KMS-11 (cell line): ENCODE measurements at regions not wholly inside any gene's neighbourhood (a gene's known extent, or its start where the extent isn't known, plus 50 kb on each side); places are given as distances from the start of the nearest gene placed in this dataset.

Experiments used
- H2AFZ ChIP-seq: fragments of 200-600 bp; sonication (generic); 2 replicates; pipeline ENCODE4 v1.6.1; 2016; ENCODE audit warnings: antibody characterized with exemption, mixed run types, low read depth
- H3K27ac ChIP-seq: fragments of 200-600 bp; sonication (generic); 2 replicates; pipeline ENCODE4 v1.6.1; 2016; ENCODE audit warnings: mild to moderate bottlenecking, mixed run types
- H3K27me3 ChIP-seq: fragments of 200-600 bp; sonication (generic); 2 replicates; pipeline ENCODE4 v1.6.1; 2017; ENCODE audit warnings: mild to moderate bottlenecking, low read depth, mixed run types, moderate library complexity; ENCODE audit not compliant: insufficient read depth
- H3K36me3 ChIP-seq: fragments of 200-600 bp; sonication (generic); 2 replicates; pipeline ENCODE4 v1.6.1; 2017; ENCODE audit warnings: mild to moderate bottlenecking, mixed run types; ENCODE audit not compliant: insufficient read depth
- H3K4me1 ChIP-seq: fragments of 200-600 bp; sonication (generic); 2 replicates; pipeline ENCODE4 v1.6.1; 2016; ENCODE audit warnings: mild to moderate bottlenecking, low read depth, mixed run types; ENCODE audit not compliant: poor library complexity, severe bottlenecking
- H3K4me2 ChIP-seq: fragments of 200-600 bp; sonication (generic); 2 replicates; pipeline ENCODE4 v1.7.0; 2016; ENCODE audit warnings: mild to moderate bottlenecking, mixed run types
- H3K4me3 ChIP-seq: fragments of 200-600 bp; sonication (generic); IDR thresholded peaks from 2 replicates; pipeline ENCODE4 v1.6.1; 2017; ENCODE audit warnings: low read depth, low read length, mixed read lengths; ENCODE audit not compliant: insufficient read depth
- H3K79me2 ChIP-seq: fragments of 200-600 bp; sonication (generic); 2 replicates; pipeline ENCODE4 v1.6.1; 2016; ENCODE audit warnings: low read depth, mixed run types; ENCODE audit not compliant: insufficient read depth
- H3K9ac ChIP-seq: fragments of 200-600 bp; sonication (generic); 2 replicates; pipeline ENCODE4 v1.6.1; 2016; ENCODE audit warnings: mild to moderate bottlenecking, mixed run types
- H4K20me1 ChIP-seq: fragments of 200-600 bp; sonication (generic); 2 replicates; pipeline ENCODE4 v1.6.1; 2016; ENCODE audit warnings: mild to moderate bottlenecking, mixed run types; ENCODE audit not compliant: insufficient read depth
- CTCF ChIP-seq: fragments of 200-600 bp; sonication (generic); conservative IDR thresholded peaks from 2 replicates; pipeline ENCODE4 v1.6.1; 2017; ENCODE audit warnings: low read depth, mild to moderate bottlenecking, antibody characterized with exemption, low read length, moderate library complexity, mixed read lengths

GRCh38 chr14:97594306-97594705, 797.1 kb downstream of the VRK1 start:
- H4K20me1 ChIP-seq: no peaks in the 10 kb centered on the region
- TF ChIP-seq CTCF: no peak
- H3K4me3 ChIP-seq: no peak overlapping the region
- no peaks in the 10 kb centered on the region for H3K4me1 ChIP-seq
- H3K27ac ChIP-seq: no peak overlapping the region
- no peaks in the 10 kb centered on the region for H3K27me3 ChIP-seq
- H3K79me2 ChIP-seq: no peaks in the 10 kb centered on the region
- H3K4me2 ChIP-seq: no peak overlapping the region
- H3K36me3 ChIP-seq: no peaks in the 10 kb centered on the region
- no peak overlapping the region for H2AFZ ChIP-seq
- H3K9ac ChIP-seq: no peak overlapping the region

GRCh38 chr14:97602438-97603117, 805.4 kb downstream of the VRK1 start:
- Histone ChIP-seq H4K20me1 (no peaks in the 10 kb centered on the region), H3K4me1 (no peaks in the 10 kb centered on the region), H3K27ac (no peak overlapping the region), H2AFZ (no peak overlapping the region), H3K9ac (no peak overlapping the region), H3K4me3 (no peak overlapping the region), H3K4me2 (no peak overlapping the region), H3K79me2 (no peaks in the 10 kb centered on the region), H3K27me3 (no peaks in the 10 kb centered on the region), H3K36me3 (no peaks in the 10 kb centered on the region)
- no peak for TF ChIP-seq CTCF

- no peak overlapping the region for H3K27ac ChIP-seq
- H4K20me1 ChIP-seq: no peaks in the 10 kb centered on the region
- no peak overlapping the region for H3K4me3 ChIP-seq
- no peaks in the 10 kb centered on the region for H3K27me3 ChIP-seq
- H3K36me3 ChIP-seq: no peaks in the 10 kb centered on the region
- no peak for TF ChIP-seq CTCF
- no peak overlapping the region for H3K4me2 ChIP-seq
- H3K4me1 ChIP-seq: no peaks in the 10 kb centered on the region
- no peak overlapping the region for H2AFZ ChIP-seq
- H3K9ac ChIP-seq: no peak overlapping the region
- no peaks in the 10 kb centered on the region for H3K79me2 ChIP-seq
These were observed 806.0 kb downstream of the VRK1 start for GRCh38 chr14:97603201-97603600.

- no peaks in the 10 kb centered on the region for H3K79me2 ChIP-seq
- no peaks in the 10 kb centered on the region for H3K36me3 ChIP-seq
- H3K4me2 ChIP-seq: no peak overlapping the region
- no peak overlapping the region for H3K9ac ChIP-seq
- H4K20me1 ChIP-seq: no peaks in the 10 kb centered on the region
- H3K27ac ChIP-seq: no peak overlapping the region
- TF ChIP-seq CTCF: no peak
- no peak overlapping the region for H2AFZ ChIP-seq
- H3K4me1 ChIP-seq: no peaks in the 10 kb centered on the region
- H3K4me3 ChIP-seq: no peak overlapping the region
- no peaks in the 10 kb centered on the region for H3K27me3 ChIP-seq
These were observed 807.5 kb downstream of the VRK1 start for GRCh38 chr14:97604731-97605130.
